ENCODE measurements at regions not wholly inside any gene's neighbourhood (a gene's known extent, or its start where the extent isn't known, plus 50 kb on each side); places are given as distances from the start of the nearest gene placed in this dataset.
"Not testable (repeated sequence)": the region's sequence is repeated elsewhere in the genome, so short reads cannot be mapped to it uniquely, and the experiment has no call there.

DNA sequence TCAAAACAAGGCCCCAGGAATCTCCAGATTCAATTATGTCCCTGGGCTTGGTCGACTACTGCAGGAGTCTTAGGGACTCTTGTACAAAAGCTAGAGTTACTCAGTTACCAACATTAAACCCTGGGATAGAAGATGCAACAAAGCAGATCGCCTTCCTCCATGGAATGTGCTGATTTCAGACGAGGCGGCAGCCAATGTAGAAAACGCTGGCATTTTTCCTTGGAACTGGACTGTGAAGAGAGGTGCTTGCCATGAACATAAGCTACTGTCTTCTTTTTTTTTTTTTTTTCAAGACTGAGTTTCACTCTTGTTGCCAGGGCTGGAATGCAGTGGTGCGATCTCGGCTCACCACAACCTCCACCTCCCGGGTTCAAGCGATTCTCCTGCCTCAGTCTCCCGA is 76.9 kb upstream of the ENPEP start:
- H3K9me3 ChIP-seq (ENCODE audit: control insufficient read depth, insufficient read depth, low read length); H3K27me3 ChIP-seq (ENCODE audit: control insufficient read depth, insufficient read depth, low read length); H3K27ac ChIP-seq (ENCODE audit: low read depth, low read length); H3K9ac ChIP-seq (ENCODE audit: low read depth, low read length); H3K4me3 ChIP-seq (ENCODE audit: low read depth, low read length); H3K36me3 ChIP-seq (ENCODE audit: control insufficient read depth, insufficient read depth, low read length): not testable (repeated sequence)
- H3K4me1 ChIP-seq (ENCODE audit: control insufficient read depth, insufficient read depth, low read length), result peaks cover 13% of the 10 kb centered on the region

DNA sequence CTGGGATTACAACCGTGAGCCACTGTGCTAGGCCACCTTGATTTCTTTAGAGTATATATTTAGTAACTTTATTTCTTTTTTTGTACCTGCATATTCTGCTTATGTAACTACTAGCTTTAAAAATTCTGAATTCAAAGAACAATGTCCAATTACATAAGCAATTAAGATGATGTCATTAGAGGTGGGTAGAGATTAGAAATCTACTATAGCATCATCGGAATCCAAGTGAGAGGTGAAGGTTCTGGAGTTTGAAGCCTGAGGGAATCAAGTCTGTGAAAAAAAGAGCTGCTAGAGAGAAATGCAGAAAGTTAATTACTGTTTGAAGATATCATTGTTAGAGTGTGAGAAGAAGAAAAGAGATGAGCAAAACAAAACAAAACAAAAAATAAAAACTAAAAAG is 79.0 kb upstream of the ENPEP start:
- Histone ChIP-seq H3K9me3 (ENCODE audit: control insufficient read depth, insufficient read depth, low read length) (no peaks in the 10 kb centered on the region), H3K4me3 (ENCODE audit: low read depth, low read length) (no peak overlapping the region), H3K27me3 (ENCODE audit: control insufficient read depth, insufficient read depth, low read length) (no peaks in the 10 kb centered on the region), H3K36me3 (ENCODE audit: control insufficient read depth, insufficient read depth, low read length) (no peaks in the 10 kb centered on the region), H3K9ac (ENCODE audit: low read depth, low read length) (no peak overlapping the region), H3K4me1 (ENCODE audit: control insufficient read depth, insufficient read depth, low read length) (peaks cover 13% of the 10 kb centered on the region), H3K27ac (ENCODE audit: low read depth, low read length) (no peak overlapping the region)

GRCh38 chr4:110395421-110395820 is 80.5 kb upstream of the ENPEP start:
- Histone ChIP-seq H3K36me3 (ENCODE audit: control insufficient read depth, insufficient read depth, low read length) (no peaks in the 10 kb centered on the region), H3K4me3 (ENCODE audit: low read depth, low read length) (no peak overlapping the region), H3K4me1 (ENCODE audit: control insufficient read depth, insufficient read depth, low read length) (peaks cover 13% of the 10 kb centered on the region), H3K9me3 (ENCODE audit: control insufficient read depth, insufficient read depth, low read length) (no peaks in the 10 kb centered on the region), H3K9ac (ENCODE audit: low read depth, low read length) (no peak overlapping the region), H3K27ac (ENCODE audit: low read depth, low read length) (no peak overlapping the region), H3K27me3 (ENCODE audit: control insufficient read depth, insufficient read depth, low read length) (no peaks in the 10 kb centered on the region)

GRCh38 chr4:110394871-110395270 is 81.1 kb upstream of the ENPEP start:
- no peak overlapping the region for H3K27ac ChIP-seq (ENCODE audit: low read depth, low read length)
- no peaks in the 10 kb centered on the region for H3K27me3 ChIP-seq (ENCODE audit: control insufficient read depth, insufficient read depth, low read length)

GRCh38 chr4:110381784-110382183 is 94.2 kb upstream of the ENPEP start:
- Histone ChIP-seq H3K27ac (ENCODE audit: low read depth, low read length) (no peak overlapping the region), H3K9me3 (ENCODE audit: control insufficient read depth, insufficient read depth, low read length) (peaks cover 6% of the 10 kb centered on the region; the same call in 1 of the 2 replicates), H3K36me3 (ENCODE audit: control insufficient read depth, insufficient read depth, low read length) (no peaks in the 10 kb centered on the region), H3K9ac (ENCODE audit: low read depth, low read length) (no peak overlapping the region), H3K4me3 (ENCODE audit: low read depth, low read length) (no peak overlapping the region), H3K4me1 (ENCODE audit: control insufficient read depth, insufficient read depth, low read length) (no peaks in the 10 kb centered on the region), H3K27me3 (ENCODE audit: control insufficient read depth, insufficient read depth, low read length) (no peaks in the 10 kb centered on the region)

More at GRCh38 chr4:110394871-110395270, 81.1 kb upstream of the ENPEP start:
- peaks cover 13% of the 10 kb centered on the region for H3K4me1 ChIP-seq (ENCODE audit: control insufficient read depth, insufficient read depth, low read length)
- no peaks in the 10 kb centered on the region for H3K9me3 ChIP-seq (ENCODE audit: control insufficient read depth, insufficient read depth, low read length)
- H3K36me3 ChIP-seq (ENCODE audit: control insufficient read depth, insufficient read depth, low read length), result no peaks in the 10 kb centered on the region
- no peak overlapping the region for H3K9ac ChIP-seq (ENCODE audit: low read depth, low read length)
- no peak overlapping the region for H3K4me3 ChIP-seq (ENCODE audit: low read depth, low read length)

GRCh38 chr4:110372485-110372884 is 103.5 kb upstream of the ENPEP start:
- H3K27ac ChIP-seq (ENCODE audit: low read depth, low read length), result no peak overlapping the region
- no peak overlapping the region for H3K4me3 ChIP-seq (ENCODE audit: low read depth, low read length)

GRCh38 chr4:110371016-110371770 is 104.8 kb upstream of the ENPEP start:
- H3K4me3 ChIP-seq (ENCODE audit: low read depth, low read length), result no peak overlapping the region
- no peaks in the 10 kb centered on the region for H3K27me3 ChIP-seq (ENCODE audit: control insufficient read depth, insufficient read depth, low read length)
- no peaks in the 10 kb centered on the region for H3K4me1 ChIP-seq (ENCODE audit: control insufficient read depth, insufficient read depth, low read length)
- H3K9ac ChIP-seq (ENCODE audit: low read depth, low read length), result no peak overlapping the region
- no peaks in the 10 kb centered on the region for H3K36me3 ChIP-seq (ENCODE audit: control insufficient read depth, insufficient read depth, low read length)
- H3K9me3 ChIP-seq (ENCODE audit: control insufficient read depth, insufficient read depth, low read length), result no peaks in the 10 kb centered on the region
- no peak overlapping the region for H3K27ac ChIP-seq (ENCODE audit: low read depth, low read length)

More at GRCh38 chr4:110372485-110372884, 103.5 kb upstream of the ENPEP start:
- Histone ChIP-seq H3K4me1 (ENCODE audit: control insufficient read depth, insufficient read depth, low read length) (no peaks in the 10 kb centered on the region), H3K36me3 (ENCODE audit: control insufficient read depth, insufficient read depth, low read length) (no peaks in the 10 kb centered on the region), H3K9ac (ENCODE audit: low read depth, low read length) (no peak overlapping the region), H3K9me3 (ENCODE audit: control insufficient read depth, insufficient read depth, low read length) (no peaks in the 10 kb centered on the region), H3K27me3 (ENCODE audit: control insufficient read depth, insufficient read depth, low read length) (no peaks in the 10 kb centered on the region)

DNA sequence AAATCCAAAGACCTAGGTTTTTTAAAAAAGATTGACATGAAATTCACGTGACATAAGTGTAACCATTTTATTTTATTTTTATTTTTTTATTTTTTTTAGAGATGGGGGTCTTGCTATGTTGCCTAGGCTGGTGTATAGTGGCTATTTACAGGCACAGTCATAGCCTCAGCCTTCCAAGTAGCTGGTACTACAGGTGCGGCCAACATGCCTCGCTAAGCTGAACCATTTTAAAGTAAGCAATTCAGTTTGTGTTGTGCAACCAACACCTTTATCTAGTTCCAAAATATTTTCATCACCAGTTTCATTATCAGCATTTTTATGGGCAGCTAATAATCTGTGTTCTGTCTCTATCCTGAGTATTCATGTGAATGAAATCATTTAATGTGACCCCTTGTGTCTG is 107.5 kb upstream of the ENPEP start:
- Histone ChIP-seq H3K9ac (ENCODE audit: low read depth, low read length) (no peak overlapping the region), H3K4me1 (ENCODE audit: control insufficient read depth, insufficient read depth, low read length) (no peaks in the 10 kb centered on the region), H3K27ac (ENCODE audit: low read depth, low read length) (no peak overlapping the region), H3K4me3 (ENCODE audit: low read depth, low read length) (no peak overlapping the region), H3K36me3 (ENCODE audit: control insufficient read depth, insufficient read depth, low read length) (no peaks in the 10 kb centered on the region), H3K27me3 (ENCODE audit: control insufficient read depth, insufficient read depth, low read length) (no peaks in the 10 kb centered on the region), H3K9me3 (ENCODE audit: control insufficient read depth, insufficient read depth, low read length) (no peaks in the 10 kb centered on the region)

DNA sequence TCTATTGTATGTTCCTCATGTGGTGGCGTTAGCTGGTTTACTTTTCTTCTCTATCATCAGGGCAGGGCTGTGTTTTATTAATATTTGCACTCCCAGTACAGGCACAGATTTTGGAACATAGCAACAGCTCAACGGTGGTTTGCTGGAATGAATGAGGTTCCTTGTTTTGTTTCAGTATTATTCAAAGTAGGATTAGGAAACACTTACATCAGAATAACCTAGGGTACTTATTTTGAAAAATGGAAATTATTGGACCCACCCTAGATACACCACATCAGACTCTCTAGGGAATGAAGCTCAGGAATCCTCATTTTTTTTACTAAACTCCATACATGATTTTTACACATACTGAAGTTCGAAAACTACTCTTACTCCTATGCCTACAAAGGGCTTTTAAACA is 108.8 kb upstream of the ENPEP start:
- Histone ChIP-seq H3K4me1 (ENCODE audit: control insufficient read depth, insufficient read depth, low read length) (no peaks in the 10 kb centered on the region), H3K27ac (ENCODE audit: low read depth, low read length) (no peak overlapping the region), H3K36me3 (ENCODE audit: control insufficient read depth, insufficient read depth, low read length) (no peaks in the 10 kb centered on the region), H3K9me3 (ENCODE audit: control insufficient read depth, insufficient read depth, low read length) (no peaks in the 10 kb centered on the region), H3K9ac (ENCODE audit: low read depth, low read length) (no peak overlapping the region), H3K4me3 (ENCODE audit: low read depth, low read length) (no peak overlapping the region), H3K27me3 (ENCODE audit: control insufficient read depth, insufficient read depth, low read length) (no peaks in the 10 kb centered on the region)

DNA sequence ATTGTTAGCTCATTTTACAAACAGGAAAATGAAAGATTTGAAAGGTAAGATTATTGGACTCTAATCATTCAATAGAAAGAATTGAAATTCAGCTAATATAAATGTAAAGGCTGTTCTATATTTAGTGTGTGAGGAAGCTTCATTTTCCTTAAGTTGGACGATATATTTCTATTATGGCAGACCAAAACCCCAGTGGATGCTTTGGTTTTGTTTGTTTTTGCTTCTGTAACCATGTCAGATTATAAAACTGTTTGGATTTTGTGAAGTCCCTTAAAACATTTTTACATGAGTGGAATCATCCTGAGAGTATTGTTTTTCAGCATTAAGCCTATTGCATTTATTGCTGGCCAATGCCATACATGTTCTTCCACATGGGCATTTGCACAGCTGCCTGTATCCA is 110.2 kb upstream of the ENPEP start:
- H3K4me3 ChIP-seq (ENCODE audit: low read depth, low read length), result no peak overlapping the region
- no peak overlapping the region for H3K27ac ChIP-seq (ENCODE audit: low read depth, low read length)
- H3K9me3 ChIP-seq (ENCODE audit: control insufficient read depth, insufficient read depth, low read length), result no peaks in the 10 kb centered on the region
- H3K4me1 ChIP-seq (ENCODE audit: control insufficient read depth, insufficient read depth, low read length), result no peaks in the 10 kb centered on the region
- H3K9ac ChIP-seq (ENCODE audit: low read depth, low read length), result no peak overlapping the region
- H3K36me3 ChIP-seq (ENCODE audit: control insufficient read depth, insufficient read depth, low read length), result no peaks in the 10 kb centered on the region
- H3K27me3 ChIP-seq (ENCODE audit: control insufficient read depth, insufficient read depth, low read length), result no peaks in the 10 kb centered on the region

DNA sequence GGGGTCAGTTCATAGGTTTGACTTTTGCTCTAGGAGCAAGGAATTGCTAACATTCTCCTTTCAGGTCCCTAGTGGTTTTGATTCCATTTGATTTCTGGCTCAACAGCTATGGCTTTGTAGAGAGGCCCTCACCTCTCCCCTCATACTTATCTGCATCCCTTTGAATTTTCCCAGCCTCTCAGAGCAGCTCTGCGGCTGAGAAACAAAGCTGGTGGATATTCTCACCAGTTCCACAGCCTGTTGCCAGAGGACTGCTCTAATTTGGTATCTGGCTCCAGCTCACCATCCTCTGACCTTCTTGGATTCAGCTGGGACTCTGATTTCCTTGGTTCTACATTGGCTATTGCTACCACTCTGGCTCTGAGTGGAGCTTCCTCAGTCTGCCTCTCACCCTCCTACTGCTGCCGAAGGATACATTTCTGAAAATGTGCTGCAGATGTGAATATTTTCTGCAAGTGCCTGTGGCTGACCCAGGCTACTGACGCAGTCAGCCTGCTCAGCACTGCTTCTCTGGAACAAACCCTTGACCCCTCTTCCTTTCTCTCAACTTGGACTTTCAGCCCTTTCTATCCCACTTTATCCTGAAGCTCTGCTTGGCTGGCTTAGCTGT is 110.9 kb upstream of the ENPEP start:
- Histone ChIP-seq H3K9ac (ENCODE audit: low read depth, low read length) (no peak overlapping the region), H3K27ac (ENCODE audit: low read depth, low read length) (no peak overlapping the region), H3K27me3 (ENCODE audit: control insufficient read depth, insufficient read depth, low read length) (no peaks in the 10 kb centered on the region), H3K9me3 (ENCODE audit: control insufficient read depth, insufficient read depth, low read length) (no peaks in the 10 kb centered on the region), H3K36me3 (ENCODE audit: control insufficient read depth, insufficient read depth, low read length) (no peaks in the 10 kb centered on the region), H3K4me3 (ENCODE audit: low read depth, low read length) (no peak overlapping the region), H3K4me1 (ENCODE audit: control insufficient read depth, insufficient read depth, low read length) (no peaks in the 10 kb centered on the region)

All from HUES48 (cell line).